ENCODE measurements at regions not wholly inside any gene's neighbourhood (a gene's known extent, or its start where the extent isn't known, plus 50 kb on each side); places are given as distances from the start of the nearest gene placed in this dataset.

DNA sequence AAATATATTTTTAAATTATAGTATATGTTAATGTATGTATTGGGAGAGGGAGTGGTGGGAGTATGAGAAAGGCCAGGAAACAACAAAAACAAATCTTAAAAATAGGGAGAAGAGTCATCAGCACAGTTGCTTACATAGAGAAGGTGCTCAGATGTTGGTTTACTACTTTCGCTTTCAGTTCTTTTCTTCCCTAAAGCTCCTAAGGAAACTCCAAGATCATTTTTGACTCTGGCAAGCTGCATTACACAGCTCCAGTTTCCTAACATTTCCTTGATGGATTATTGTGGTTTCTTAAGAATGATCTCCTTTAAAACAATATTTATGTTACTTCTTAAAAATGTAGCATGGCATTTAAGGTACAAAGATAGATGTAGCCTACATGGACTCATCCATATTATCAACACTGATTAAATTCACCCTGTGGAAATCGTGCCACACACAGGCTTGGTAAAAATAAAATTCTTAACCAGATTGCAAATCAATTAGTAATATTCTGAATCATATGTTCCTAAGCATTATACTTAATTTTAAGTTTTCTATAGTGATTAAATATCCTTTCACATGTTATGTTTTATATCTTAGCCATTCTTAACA is 118.0 kb upstream of the MAN1A1 start:
- TF ChIP-seq, protein P1, sequence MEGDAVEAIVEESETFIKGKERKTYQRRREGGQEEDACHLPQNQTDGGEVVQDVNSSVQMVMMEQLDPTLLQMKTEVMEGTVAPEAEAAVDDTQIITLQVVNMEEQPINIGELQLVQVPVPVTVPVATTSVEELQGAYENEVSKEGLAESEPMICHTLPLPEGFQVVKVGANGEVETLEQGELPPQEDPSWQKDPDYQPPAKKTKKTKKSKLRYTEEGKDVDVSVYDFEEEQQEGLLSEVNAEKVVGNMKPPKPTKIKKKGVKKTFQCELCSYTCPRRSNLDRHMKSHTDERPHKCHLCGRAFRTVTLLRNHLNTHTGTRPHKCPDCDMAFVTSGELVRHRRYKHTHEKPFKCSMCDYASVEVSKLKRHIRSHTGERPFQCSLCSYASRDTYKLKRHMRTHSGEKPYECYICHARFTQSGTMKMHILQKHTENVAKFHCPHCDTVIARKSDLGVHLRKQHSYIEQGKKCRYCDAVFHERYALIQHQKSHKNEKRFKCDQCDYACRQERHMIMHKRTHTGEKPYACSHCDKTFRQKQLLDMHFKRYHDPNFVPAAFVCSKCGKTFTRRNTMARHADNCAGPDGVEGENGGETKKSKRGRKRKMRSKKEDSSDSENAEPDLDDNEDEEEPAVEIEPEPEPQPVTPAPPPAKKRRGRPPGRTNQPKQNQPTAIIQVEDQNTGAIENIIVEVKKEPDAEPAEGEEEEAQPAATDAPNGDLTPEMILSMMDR (IDR thresholded peaks at IDR 0.05; ENCODE audit: low read depth, low read length, missing control alignments), result no peak
- DNase-seq (ENCODE audit: low read depth), result no peak
- no peak overlapping the region for H3K4me3 ChIP-seq (ENCODE audit: low read depth, low read length)

DNA sequence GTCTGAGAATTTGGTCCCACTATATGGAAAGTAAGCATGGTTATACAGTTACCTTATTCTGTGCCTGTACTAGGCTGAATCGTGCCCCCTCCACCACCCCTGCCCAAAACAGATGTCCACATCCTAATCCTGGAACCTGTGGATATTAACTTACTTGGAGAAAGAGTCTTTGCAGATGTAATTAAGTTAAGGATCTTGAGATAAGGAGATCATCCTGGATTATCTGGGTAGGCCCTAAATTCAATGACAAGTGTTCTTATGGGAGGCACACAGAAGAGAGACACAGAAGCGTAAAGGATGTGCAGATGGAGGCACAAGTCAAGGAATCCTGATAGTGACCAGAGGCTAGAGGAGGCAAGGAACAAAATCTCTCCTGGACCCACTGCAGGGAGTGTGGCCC is 116.7 kb upstream of the MAN1A1 start:
- DNase-seq (ENCODE audit: low read depth), result no peak
- H3K4me3 ChIP-seq (ENCODE audit: low read depth, low read length), result no peak overlapping the region
- TF ChIP-seq, protein P1 (IDR thresholded peaks at IDR 0.05; ENCODE audit: low read depth, low read length, missing control alignments), result no peak

DNA sequence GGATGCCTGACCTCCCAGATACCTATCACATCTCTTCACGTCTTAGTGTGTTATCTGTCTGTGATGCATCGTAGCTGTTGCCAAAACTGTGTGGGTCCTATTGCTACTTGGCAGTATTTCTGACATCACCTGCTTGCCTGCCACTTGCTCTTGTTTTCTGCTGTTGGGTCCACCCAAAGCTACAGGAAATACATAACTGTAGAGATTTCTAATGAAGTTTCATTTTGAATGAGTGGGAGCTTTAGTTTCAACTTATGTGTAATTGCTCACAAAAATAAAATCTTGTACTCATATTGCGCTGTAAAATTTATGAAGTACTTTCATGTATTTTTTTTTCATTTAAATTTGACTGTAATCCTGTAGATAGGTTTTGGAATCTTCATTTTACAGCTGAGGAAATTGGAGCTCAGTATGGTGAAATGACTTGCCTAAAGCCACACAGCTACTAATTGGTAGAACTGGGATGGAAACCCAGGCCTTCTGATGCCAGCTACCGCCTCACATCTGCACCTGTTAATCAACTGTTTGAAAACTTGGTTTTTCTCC is 113.6 kb upstream of the MAN1A1 start:
- TF ChIP-seq, protein P1 (IDR thresholded peaks at IDR 0.05; ENCODE audit: low read depth, low read length, missing control alignments), result no peak
- peak; percentile 76 for DNase-seq (ENCODE audit: low read depth)

GRCh38 chr6:119461187-119461586 is 111.6 kb upstream of the MAN1A1 start:
- H3K4me3 ChIP-seq (ENCODE audit: low read depth, low read length), result no peak overlapping the region
- TF ChIP-seq, protein P1 (IDR thresholded peaks at IDR 0.05; ENCODE audit: low read depth, low read length, missing control alignments), result no peak
- no peak for DNase-seq (ENCODE audit: low read depth)

More for the DNA sequence above, 113.6 kb upstream of the MAN1A1 start:
- H3K4me3 ChIP-seq (ENCODE audit: low read depth, low read length), result no peak overlapping the region; the same call in 1 of the 2 replicates

- peak overlapping the region; percentile 20; the same call in 1 of the 2 replicates for H3K4me3 ChIP-seq (ENCODE audit: low read depth, low read length)
- TF ChIP-seq, protein P1 (IDR thresholded peaks at IDR 0.05; ENCODE audit: low read depth, low read length, missing control alignments), result no peak
- peak; percentile 68 for DNase-seq (ENCODE audit: low read depth)
Measured at GRCh38 chr6:119459207-119459974, 109.8 kb upstream of the MAN1A1 start.

- TF ChIP-seq, protein P1 (IDR thresholded peaks at IDR 0.05; ENCODE audit: low read depth, low read length, missing control alignments), result no peak
- no peak for DNase-seq (ENCODE audit: low read depth)
- no peak overlapping the region for H3K4me3 ChIP-seq (ENCODE audit: low read depth, low read length)
Measured at GRCh38 chr6:119454714-119455113, 105.2 kb upstream of the MAN1A1 start.
